H1 (cell line): ENCODE measurements at regions not wholly inside any gene's neighbourhood (a gene's known extent, or its start where the extent isn't known, plus 50 kb on each side); places are given as distances from the start of the nearest gene placed in this dataset.
"Not testable (repeated sequence)": the region's sequence is repeated elsewhere in the genome, so short reads cannot be mapped to it uniquely, and the experiment has no call there.

ENCODE experiments used
- CTCF ChIA-PET: fragments of 300-600 bp; sonication (Branson Sonifier 250); formaldehyde crosslinking; loops from one replicate; lab custom pipeline; 2021; ENCODE audit not compliant: partially characterized antibody; lab: Charles Lee
- POLR2A ChIA-PET: fragments of 300-600 bp; sonication (Branson Sonifier 250); formaldehyde crosslinking; loops from one replicate; lab custom pipeline; 2021; ENCODE audit warnings: inconsistent platforms; ENCODE audit not compliant: partially characterized antibody; lab: Charles Lee
- DNase-seq, 2 experiments: peaks; one replicate each; pipeline versions ENCODE4 v3.0.0 to v3.0.0-alpha.2; 2010 to 2022; ENCODE audit warnings: low spot score in 2 of 2, low read depth in 1 of 2, mixed read lengths in 1 of 2
- FAIRE-seq: peaks from 2 replicates; lab custom pipeline; 2011; peaks lifted over from hg19 to GRCh38; lab: Jason Lieb, UNC
- H2AFZ ChIP-seq: 2 replicates; pipeline ENCODE4 v1.8.1; 2012; ENCODE audit warnings: low read length, inconsistent platforms
- H2AK5ac ChIP-seq: 2 replicates; pipeline ENCODE4 v1.6.1; 2013; ENCODE audit warnings: low read depth, low read length
- H2BK120ac ChIP-seq: replicated peaks from 2 replicates; pipeline ENCODE3; 2013; ENCODE audit warnings: low read depth, low read length, inconsistent platforms
- H2BK12ac ChIP-seq: 2 replicates; pipeline ENCODE4 v1.6.1; 2013; ENCODE audit warnings: low read depth, low read length
- H2BK15ac ChIP-seq: 2 replicates; pipeline ENCODE4 v1.6.1; 2013; ENCODE audit warnings: low read length
- H2BK20ac ChIP-seq: 2 replicates; pipeline ENCODE4 v1.6.1; 2013; ENCODE audit warnings: low read length
- H2BK5ac ChIP-seq: 2 replicates; pipeline ENCODE4 v1.6.1; 2013; ENCODE audit warnings: low read depth, low read length
- H3K14ac ChIP-seq: 2 replicates; pipeline ENCODE4 v1.6.1; 2013; ENCODE audit warnings: inconsistent platforms; ENCODE audit not compliant: insufficient read length
- H3K18ac ChIP-seq: 2 replicates; pipeline ENCODE4 v1.6.1; 2013; ENCODE audit warnings: low read length; ENCODE audit errors: extremely low read depth
- H3K23ac ChIP-seq: 2 replicates; pipeline ENCODE4 v1.6.1; 2013; ENCODE audit warnings: inconsistent platforms; ENCODE audit not compliant: insufficient read length
- H3K23me2 ChIP-seq: 2 replicates; pipeline ENCODE4 v1.6.1; 2013; ENCODE audit warnings: low read depth, low read length
- H3K27ac ChIP-seq: 2 replicates; pipeline ENCODE4 v1.6.1; 2011; ENCODE audit warnings: low read depth, low read length, inconsistent platforms
- H3K27me3 ChIP-seq, 4 experiments: replicated peaks in 1 of 4; 1 replicate in 1 of 4; 2 replicates in 3 of 4; pipeline versions ENCODE4 v1.6.1 to v1.8.1; 2011 to 2013; ENCODE audit warnings: low read length in 3 of 4, mild to moderate bottlenecking in 3 of 4, inconsistent platforms in 2 of 4, mixed read lengths in 2 of 4, moderate library complexity in 1 of 4; ENCODE audit not compliant: control insufficient read depth in 3 of 4, insufficient read depth in 3 of 4; ENCODE audit errors: extremely low read depth in 1 of 4
- H3K36me3 ChIP-seq, 4 experiments: 2 replicates each; pipeline versions ENCODE4 v1.6.1 to v1.8.1; 2011 to 2013; ENCODE audit warnings: mild to moderate bottlenecking in 4 of 4, low read length in 3 of 4, moderate library complexity in 2 of 4, control low read depth in 1 of 4, inconsistent platforms in 1 of 4; ENCODE audit not compliant: insufficient read depth in 4 of 4, control insufficient read depth in 2 of 4
- H3K4ac ChIP-seq: replicated peaks from 2 replicates; pipeline ENCODE3; 2013; ENCODE audit warnings: low read length, low read depth, mixed read lengths, inconsistent platforms; ENCODE audit not compliant: insufficient read length
- H3K4me1 ChIP-seq, 4 experiments: replicated peaks in 1 of 4; 1 replicate in 1 of 4; 2 replicates in 3 of 4; pipeline versions ENCODE4 v1.6.1 to v1.8.1; 2011 to 2013; ENCODE audit warnings: low read length in 3 of 4, inconsistent platforms in 2 of 4, mixed read lengths in 1 of 4; ENCODE audit not compliant: insufficient read depth in 4 of 4, control insufficient read depth in 3 of 4
- H3K4me2 ChIP-seq, 2 experiments: 2 replicates each; pipeline versions ENCODE4 v1.6.1 to v1.8.1; 2011 to 2013; ENCODE audit warnings: low read depth in 2 of 2, low read length in 2 of 2, control low read depth in 1 of 2, inconsistent platforms in 1 of 2, mild to moderate bottlenecking in 1 of 2; ENCODE audit not compliant: insufficient read depth in 1 of 2
- H3K4me3 ChIP-seq, 4 experiments: fragments of 200-600, 300-600 bp in 1 of 4; sonication (generic), shearing (Covaris generic), sonication (Bioruptor Twin) in 1 of 4; 2 replicates each; pipeline versions ENCODE4 v1.5.1 to v1.8.1; 2011 to 2016; ENCODE audit warnings: low read length in 4 of 4, low read depth in 3 of 4, control low read depth in 2 of 4, inconsistent platforms in 2 of 4, mild to moderate bottlenecking in 2 of 4, mixed read lengths in 1 of 4, moderate library complexity in 1 of 4; ENCODE audit not compliant: insufficient read depth in 2 of 4; ENCODE audit errors: extremely low read depth in 1 of 4
- H3K56ac ChIP-seq: replicated peaks from 2 replicates; pipeline ENCODE3; 2013; ENCODE audit warnings: low read depth, mild to moderate bottlenecking, mixed read lengths, low read length, inconsistent platforms; ENCODE audit not compliant: insufficient read length
- H3K79me1 ChIP-seq: 2 replicates; pipeline ENCODE4 v1.6.1; 2013; ENCODE audit warnings: low read depth, low read length, control low read depth
- H3K79me2 ChIP-seq, 2 experiments: 2 replicates each; pipeline versions ENCODE4 v1.6.1 to v1.8.1; 2012 to 2013; ENCODE audit warnings: low read length in 2 of 2, mild to moderate bottlenecking in 2 of 2, inconsistent platforms in 1 of 2; ENCODE audit not compliant: insufficient read depth in 2 of 2, control insufficient read depth in 1 of 2
- H3K9ac ChIP-seq, 4 experiments: replicated peaks in 1 of 4; 1 replicate in 1 of 4; 2 replicates in 3 of 4; pipeline versions ENCODE4 v1.6.1 to v1.8.1; 2011 to 2013; ENCODE audit warnings: low read depth in 3 of 4, low read length in 3 of 4, control low read depth in 2 of 4, mild to moderate bottlenecking in 2 of 4, moderate library complexity in 2 of 4, inconsistent platforms in 1 of 4; ENCODE audit errors: extremely low read depth in 1 of 4
- H3K9me3 ChIP-seq, 2 experiments: 2 replicates each; pipeline versions ENCODE4 v1.6.1 to v1.8.1; 2012 to 2013; ENCODE audit warnings: mild to moderate bottlenecking in 2 of 2, moderate library complexity in 2 of 2, control low read depth in 1 of 2, inconsistent platforms in 1 of 2, low read depth in 1 of 2, low read length in 1 of 2, mixed read lengths in 1 of 2; ENCODE audit not compliant: insufficient read depth in 2 of 2
- H4K20me1 ChIP-seq, 2 experiments: replicated peaks in 1 of 2; 2 replicates each; pipeline versions ENCODE3 to v1.8.1; 2011 to 2013; ENCODE audit warnings: inconsistent platforms in 2 of 2, low read length in 2 of 2, mild to moderate bottlenecking in 1 of 2; ENCODE audit not compliant: insufficient read depth in 2 of 2, control insufficient read depth in 1 of 2
- H4K5ac ChIP-seq: 2 replicates; pipeline ENCODE4 v1.6.1; 2013; ENCODE audit warnings: low read length, low read depth, mixed read lengths, inconsistent platforms; ENCODE audit not compliant: insufficient read length
- H4K8ac ChIP-seq: 2 replicates; pipeline ENCODE4 v1.8.0; 2013; ENCODE audit warnings: mild to moderate bottlenecking, moderate library complexity, low read length, inconsistent platforms; ENCODE audit not compliant: insufficient read depth; ENCODE audit errors: extremely low read depth
- H4K91ac ChIP-seq: replicated peaks from 2 replicates; pipeline ENCODE3; 2013; ENCODE audit warnings: low read length, mixed read lengths, inconsistent platforms; ENCODE audit not compliant: insufficient read length
- EP300 ChIP-seq, 2 experiments: IDR thresholded peaks; 1 replicate in 1 of 2; 2 replicates in 1 of 2; pipeline ENCODE4 v1.6.1; 2011 to 2012; ENCODE audit warnings: low read depth in 2 of 2, low read length in 2 of 2, mild to moderate bottlenecking in 2 of 2, borderline replicate concordance in 1 of 2, inconsistent platforms in 1 of 2, moderate library complexity in 1 of 2
- WGBS, 2 experiments: shearing (Covaris generic) in 1 of 2; methylation state at CpG; one replicate each; pipeline versions ENCODE4 v1.1.6 to v1.1.7; 2013 to 2015; ENCODE audit warnings: low lambda C conversion rate in 2 of 2, mixed read lengths in 2 of 2, inconsistent platforms in 1 of 2, low coverage in 1 of 2, missing lambda C conversion rate in 1 of 2; ENCODE audit not compliant: insufficient replicate concordance in 2 of 2, insufficient coverage in 1 of 2, insufficient read length in 1 of 2; ENCODE audit errors: extremely low coverage in 1 of 2, missing lambda C conversion rate in 1 of 2; 5-methylcytosine and 5-hydroxymethylcytosine counted together

DNA sequence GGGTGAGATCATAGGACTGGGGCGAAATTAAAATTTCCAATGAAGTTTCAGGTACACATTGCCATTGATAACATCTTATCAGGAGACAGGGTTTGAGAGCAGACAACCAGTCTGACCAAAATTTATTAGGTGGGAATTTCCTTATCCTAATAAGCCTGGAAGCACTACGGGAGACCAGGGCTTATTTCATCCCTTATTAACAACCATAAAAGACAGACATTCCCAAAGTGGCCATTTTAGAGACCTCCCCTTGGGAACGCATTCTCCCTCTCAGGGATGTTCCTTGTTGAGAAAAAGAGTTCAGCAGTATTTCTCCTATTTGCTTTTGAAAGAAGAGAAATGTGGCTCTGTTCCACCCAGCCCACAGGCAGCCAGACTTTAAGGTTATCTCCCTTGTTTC is 182.4 kb upstream of the SMLR1 start:
- H3K27me3 ChIP-seq, H3K36me3 ChIP-seq, H3K79me1 ChIP-seq, H3K23me2 ChIP-seq, POLR2A ChIA-PET, H2BK120ac ChIP-seq, H3K56ac ChIP-seq, H4K5ac ChIP-seq, H3K4ac ChIP-seq, H3K18ac ChIP-seq, H3K4me3 ChIP-seq, H4K8ac ChIP-seq, H3K27ac ChIP-seq, H2BK15ac ChIP-seq, H2BK5ac ChIP-seq, H4K20me1 ChIP-seq, DNase-seq, H3K23ac ChIP-seq, H3K4me1 ChIP-seq, H2AK5ac ChIP-seq, FAIRE-seq, H2BK12ac ChIP-seq, H3K9me3 ChIP-seq, H4K91ac ChIP-seq, H3K9ac ChIP-seq, H2BK20ac ChIP-seq, H3K14ac ChIP-seq, H3K4me2 ChIP-seq, H2AFZ ChIP-seq, CTCF ChIA-PET, H3K79me2 ChIP-seq: not testable (repeated sequence)
- WGBS, 2 experiments: 88% methylated on average over 3 of the region's 3 CpGs; no CpG with 5 or more reads in 1 of the 2 experiments
- peak in 1 of 2 experiments; percentile 91; a peak in 1 of 3 replicates for TF ChIP-seq EP300 (IDR thresholded peaks at IDR 0.05; ENCODE audit: borderline replicate concordance in 1 of 2, low read depth in 2 of 2, low read length in 2 of 2)
